PC-9 (cell line): ENCODE measurements at regions not wholly inside any gene's neighbourhood (a gene's known extent, or its start where the extent isn't known, plus 50 kb on each side); places are given as distances from the start of the nearest gene placed in this dataset.

Source experiments
- EZH2 ChIP-seq: fragments of 200-600 bp; sonication (generic); IDR thresholded peaks from 2 replicates; pipeline ENCODE4 v1.8.0; 2017; ENCODE audit warnings: antibody characterized with exemption, low read depth
- TF ChIP-seq, protein P1 (sequence below): fragments of 200-600 bp; sonication (generic); conservative IDR thresholded peaks from 2 replicates; pipeline ENCODE4 v1.6.1; 2017; ENCODE audit warnings: mixed run types, antibody characterized with exemption, mild to moderate bottlenecking, moderate library complexity

DNA sequence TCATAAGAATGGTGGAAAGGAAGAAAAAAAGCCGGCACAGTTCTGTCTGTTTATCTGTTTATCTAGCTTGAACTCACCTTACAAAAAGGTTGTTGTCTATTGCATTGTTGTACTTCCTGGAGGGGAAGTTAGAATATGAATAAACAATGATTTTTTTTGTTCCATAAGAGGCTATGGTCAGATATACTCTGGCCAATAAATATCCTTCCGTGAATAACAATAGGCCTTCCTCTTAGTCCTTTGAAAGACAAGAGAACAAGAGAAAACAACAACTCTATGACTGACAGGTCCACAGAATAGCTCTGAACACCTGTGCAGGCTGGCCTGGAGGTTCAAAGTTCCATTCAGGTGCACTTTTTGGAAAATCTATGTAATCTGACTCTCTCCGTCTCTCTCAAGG is 192.8 kb upstream of the KRR1 start:
- TF ChIP-seq, protein P1, sequence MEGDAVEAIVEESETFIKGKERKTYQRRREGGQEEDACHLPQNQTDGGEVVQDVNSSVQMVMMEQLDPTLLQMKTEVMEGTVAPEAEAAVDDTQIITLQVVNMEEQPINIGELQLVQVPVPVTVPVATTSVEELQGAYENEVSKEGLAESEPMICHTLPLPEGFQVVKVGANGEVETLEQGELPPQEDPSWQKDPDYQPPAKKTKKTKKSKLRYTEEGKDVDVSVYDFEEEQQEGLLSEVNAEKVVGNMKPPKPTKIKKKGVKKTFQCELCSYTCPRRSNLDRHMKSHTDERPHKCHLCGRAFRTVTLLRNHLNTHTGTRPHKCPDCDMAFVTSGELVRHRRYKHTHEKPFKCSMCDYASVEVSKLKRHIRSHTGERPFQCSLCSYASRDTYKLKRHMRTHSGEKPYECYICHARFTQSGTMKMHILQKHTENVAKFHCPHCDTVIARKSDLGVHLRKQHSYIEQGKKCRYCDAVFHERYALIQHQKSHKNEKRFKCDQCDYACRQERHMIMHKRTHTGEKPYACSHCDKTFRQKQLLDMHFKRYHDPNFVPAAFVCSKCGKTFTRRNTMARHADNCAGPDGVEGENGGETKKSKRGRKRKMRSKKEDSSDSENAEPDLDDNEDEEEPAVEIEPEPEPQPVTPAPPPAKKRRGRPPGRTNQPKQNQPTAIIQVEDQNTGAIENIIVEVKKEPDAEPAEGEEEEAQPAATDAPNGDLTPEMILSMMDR: no peak
- TF ChIP-seq EZH2: no peak
